HEK293 (cell line): ENCODE measurements at regions not wholly inside any gene's neighbourhood (a gene's known extent, or its start where the extent isn't known, plus 50 kb on each side); places are given as distances from the start of the nearest gene placed in this dataset.

Source experiments
- CTCF ChIP-seq: fragments of 450-650 bp; formaldehyde crosslinking; IDR thresholded peaks from 2 replicates; pipeline ENCODE4 v1.5.1; 2016; ENCODE audit warnings: missing biosample characterization, missing genetic modification characterization
- KLF17 ChIP-seq: fragments of 450-650 bp; formaldehyde crosslinking; IDR thresholded peaks from 2 replicates; pipeline ENCODE4 v1.5.1; 2016; ENCODE audit warnings: missing biosample characterization, missing genetic modification characterization
- PBX3 ChIP-seq: sonication (generic); formaldehyde crosslinking; IDR thresholded peaks from 2 replicates; pipeline ENCODE4 v1.8.1; 2022; ENCODE audit warnings: mild to moderate bottlenecking, moderate library complexity, missing genetic modification reagents
- SP7 ChIP-seq: fragments of 450-650 bp; formaldehyde crosslinking; IDR thresholded peaks from 2 replicates; pipeline ENCODE4 v1.5.1; 2016; ENCODE audit warnings: missing biosample characterization, missing genetic modification characterization
- ZBTB20 ChIP-seq: fragments of 450-650 bp; formaldehyde crosslinking; IDR thresholded peaks from 2 replicates; pipeline ENCODE4 v1.5.1; 2016; ENCODE audit warnings: missing biosample characterization, missing genetic modification characterization
- ZBTB21 ChIP-seq: fragments of 450-650 bp; formaldehyde crosslinking; IDR thresholded peaks from 2 replicates; pipeline ENCODE4 v1.5.1; 2017; ENCODE audit warnings: missing biosample characterization, missing genetic modification characterization
- ZNF423 ChIP-seq: fragments of 450-650 bp; formaldehyde crosslinking; IDR thresholded peaks from 2 replicates; pipeline ENCODE4 v1.5.1; 2016; ENCODE audit warnings: missing biosample characterization, missing genetic modification characterization
- ZNF530 ChIP-seq: fragments of 450-650 bp; formaldehyde crosslinking; IDR thresholded peaks from 2 replicates; pipeline ENCODE4 v1.5.1; 2016; ENCODE audit warnings: low read depth, missing biosample characterization, missing genetic modification characterization
- ZNF544 ChIP-seq: fragments of 450-650 bp; formaldehyde crosslinking; IDR thresholded peaks from 2 replicates; pipeline ENCODE4 v1.5.0; 2017; ENCODE audit warnings: missing biosample characterization, missing genetic modification characterization
- ZNF561 ChIP-seq: fragments of 450-650 bp; IDR thresholded peaks from 2 replicates; pipeline ENCODE4 v1.5.1; 2018; ENCODE audit warnings: missing biosample characterization, missing genetic modification characterization, borderline replicate concordance
- TF ChIP-seq, protein P1 (sequence below): fragments of 450-650 bp; formaldehyde crosslinking; IDR thresholded peaks from 2 replicates; pipeline ENCODE4 v1.5.1; 2016; ENCODE audit warnings: missing biosample characterization, missing genetic modification characterization, low read depth

DNA sequence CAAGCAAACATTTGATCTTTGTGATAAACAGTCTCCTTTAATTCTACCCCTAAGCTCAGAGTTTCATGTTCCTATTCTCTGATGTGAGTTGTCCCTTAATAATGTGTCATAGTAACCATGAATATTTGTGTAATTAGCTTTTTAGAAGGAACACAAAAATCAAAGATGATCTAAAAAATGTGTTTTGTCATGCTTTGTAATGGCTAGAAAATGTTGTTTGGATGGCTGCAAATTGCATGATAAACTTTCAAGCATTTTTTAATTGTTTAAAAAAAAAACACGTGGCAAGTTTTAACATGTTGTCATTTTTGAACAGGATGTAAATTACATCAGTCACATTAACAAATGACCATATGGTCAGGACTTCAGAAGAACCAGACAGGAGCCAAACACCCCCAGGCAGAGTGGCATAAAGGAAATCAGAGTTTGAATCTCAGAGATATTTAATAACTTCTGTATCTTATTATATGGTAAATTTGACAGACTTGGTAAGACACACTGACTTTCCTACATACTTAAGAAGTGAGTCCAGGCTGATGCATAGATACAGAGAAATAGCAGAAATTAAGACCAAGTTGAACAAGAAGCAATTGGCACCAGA is 223.9 kb upstream of the VEGFC start:
- TF ChIP-seq CTCF (tag by site-specific recombination) (no peak), ZNF544 (tag by site-specific recombination) (no peak), KLF17 (tag by site-specific recombination) (no peak), SP7 (tag by site-specific recombination) (no peak), ZNF561 (tag by site-specific recombination) (no peak), PBX3 (CRISPR knock-in tag) (no peak), ZNF423 (tag by site-specific recombination) (no peak), ZNF530 (tag by site-specific recombination) (no peak), ZBTB20 (tag by site-specific recombination) (no peak), ZBTB21 (tag by site-specific recombination) (no peak)
- TF ChIP-seq, protein P1, sequence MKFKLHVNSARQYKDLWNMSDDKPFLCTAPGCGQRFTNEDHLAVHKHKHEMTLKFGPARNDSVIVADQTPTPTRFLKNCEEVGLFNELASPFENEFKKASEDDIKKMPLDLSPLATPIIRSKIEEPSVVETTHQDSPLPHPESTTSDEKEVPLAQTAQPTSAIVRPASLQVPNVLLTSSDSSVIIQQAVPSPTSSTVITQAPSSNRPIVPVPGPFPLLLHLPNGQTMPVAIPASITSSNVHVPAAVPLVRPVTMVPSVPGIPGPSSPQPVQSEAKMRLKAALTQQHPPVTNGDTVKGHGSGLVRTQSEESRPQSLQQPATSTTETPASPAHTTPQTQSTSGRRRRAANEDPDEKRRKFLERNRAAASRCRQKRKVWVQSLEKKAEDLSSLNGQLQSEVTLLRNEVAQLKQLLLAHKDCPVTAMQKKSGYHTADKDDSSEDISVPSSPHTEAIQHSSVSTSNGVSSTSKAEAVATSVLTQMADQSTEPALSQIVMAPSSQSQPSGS, result no peak
